NCI-H2171 (cell line): ENCODE measurements at regions not wholly inside any gene's neighbourhood (a gene's known extent, or its start where the extent isn't known, plus 50 kb on each side); places are given as distances from the start of the nearest gene placed in this dataset.

ENCODE experiments used
- DNase-seq: peaks from one replicate; lab custom pipeline; 2025; lab: John Stamatoyannopoulos, UW

GRCh38 chr1:5235355-5235899 lies 581.0 kb downstream of the AJAP1 start:
- no peak for DNase-seq

- DNase-seq = no peak
These were observed 578.1 kb downstream of the AJAP1 start for GRCh38 chr1:5232537-5232936.

DNA sequence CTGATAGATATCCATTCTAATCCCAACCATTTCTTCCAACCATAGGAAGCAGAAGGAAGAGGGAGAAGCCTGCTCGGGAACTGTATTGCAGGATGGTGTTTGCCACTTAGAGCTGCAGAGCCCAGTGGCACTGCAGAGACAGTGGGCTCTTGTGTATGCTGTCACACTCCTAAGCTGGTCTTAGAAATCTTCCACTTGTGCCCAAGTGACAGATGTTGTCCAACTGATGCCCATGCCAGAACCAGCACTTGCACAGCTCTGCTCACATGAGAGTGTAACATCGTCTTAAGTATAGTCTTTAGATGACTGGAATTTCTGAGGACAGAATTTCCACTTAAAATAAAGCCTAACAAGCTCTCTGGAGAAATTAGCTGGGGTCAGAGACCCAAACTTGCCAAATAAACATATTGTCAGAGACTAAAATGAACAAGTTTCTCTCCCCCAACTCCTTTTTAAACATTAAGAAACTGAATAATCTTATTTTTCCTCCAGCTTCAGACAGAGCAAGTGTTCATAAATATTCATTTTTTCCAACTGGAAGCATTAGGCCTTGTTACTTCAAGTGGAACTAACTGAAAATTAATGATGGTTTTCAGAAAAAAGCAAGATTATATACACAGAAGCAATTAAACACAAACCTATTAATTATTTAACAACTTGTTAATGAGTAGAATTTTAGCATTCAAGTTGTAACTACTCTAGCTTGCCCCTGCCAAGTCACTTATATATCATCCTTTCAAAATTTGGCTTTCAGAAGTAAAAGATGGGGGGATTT lies 577.3 kb downstream of the AJAP1 start:
- DNase-seq = no peak

GRCh38 chr1:5227114-5227513 lies 572.7 kb downstream of the AJAP1 start:
- DNase-seq = no peak

DNA sequence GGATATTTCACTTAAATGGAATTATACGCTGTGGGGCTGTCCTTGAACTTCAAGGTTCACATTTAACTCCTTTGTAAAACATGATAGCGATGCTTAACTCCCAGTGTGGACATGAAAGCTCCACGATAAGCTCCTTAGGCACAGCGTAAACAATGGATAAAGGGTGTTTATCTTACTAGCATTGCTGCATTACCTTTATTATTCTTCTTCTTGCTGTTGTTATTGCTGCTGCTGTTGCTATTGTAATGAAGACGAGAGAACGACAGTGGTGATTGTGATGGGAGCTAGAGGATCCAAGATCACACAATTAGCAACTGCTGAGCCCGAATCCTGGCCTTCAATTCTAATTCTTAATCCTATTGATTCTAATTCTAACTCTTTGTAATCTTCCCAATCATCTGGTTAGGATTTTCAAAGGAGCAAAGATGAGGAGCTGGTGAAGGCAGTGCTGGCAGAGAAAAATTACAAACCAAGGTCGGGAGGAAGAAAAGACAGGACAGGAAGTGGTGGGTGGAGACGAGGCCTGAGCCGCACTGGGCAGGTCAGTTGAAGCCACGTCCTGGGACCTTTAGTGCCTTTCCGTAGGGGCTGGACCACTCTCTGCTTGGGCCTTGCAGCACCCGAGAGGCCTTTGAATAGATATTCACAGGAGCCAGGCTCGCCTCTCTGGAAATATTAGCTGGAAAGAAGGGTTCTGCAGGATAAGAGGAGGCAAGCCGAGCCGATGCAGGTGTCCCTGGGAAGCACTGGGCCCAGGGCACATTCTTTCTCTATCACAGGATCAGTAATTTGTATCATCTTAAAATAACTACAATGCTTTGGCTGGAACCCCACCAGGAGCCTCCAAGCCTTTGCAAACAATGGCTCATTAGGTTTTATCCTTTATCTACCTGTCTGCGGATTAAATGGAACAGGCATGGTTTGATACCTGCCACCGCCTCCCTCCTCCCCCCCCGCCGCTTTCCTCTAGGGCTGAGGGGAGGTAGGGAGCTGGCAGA lies 571.6 kb downstream of the AJAP1 start:
- DNase-seq = no peak

DNA sequence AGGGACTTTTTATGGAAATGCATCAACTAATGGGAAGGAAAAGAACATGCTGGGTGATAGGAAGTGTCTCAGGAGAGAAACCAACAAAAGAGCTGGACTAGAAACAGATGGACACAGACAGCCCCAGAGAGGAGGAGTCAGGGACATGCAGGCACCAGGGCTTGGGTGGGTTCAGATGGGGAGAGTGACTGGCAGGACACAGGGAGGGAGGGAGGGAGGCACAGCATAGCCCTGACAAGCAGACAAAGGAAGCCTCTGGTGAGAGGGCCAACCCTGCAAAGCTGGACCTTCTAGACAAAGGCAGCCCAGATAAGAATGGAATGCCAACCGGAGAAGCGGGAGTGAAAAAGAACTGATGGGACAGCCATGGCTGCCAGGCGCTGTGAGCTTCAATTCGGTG lies 568.8 kb downstream of the AJAP1 start:
- no peak for DNase-seq

- DNase-seq = no peak
These were observed 568.2 kb downstream of the AJAP1 start for GRCh38 chr1:5222626-5223025.

- no peak for DNase-seq
These were observed 567.0 kb downstream of the AJAP1 start for GRCh38 chr1:5221451-5221850.

GRCh38 chr1:5220821-5221220 lies 566.4 kb downstream of the AJAP1 start:
- no peak for DNase-seq

- DNase-seq = no peak
These were observed 566.0 kb downstream of the AJAP1 start for GRCh38 chr1:5220421-5220820.

DNA sequence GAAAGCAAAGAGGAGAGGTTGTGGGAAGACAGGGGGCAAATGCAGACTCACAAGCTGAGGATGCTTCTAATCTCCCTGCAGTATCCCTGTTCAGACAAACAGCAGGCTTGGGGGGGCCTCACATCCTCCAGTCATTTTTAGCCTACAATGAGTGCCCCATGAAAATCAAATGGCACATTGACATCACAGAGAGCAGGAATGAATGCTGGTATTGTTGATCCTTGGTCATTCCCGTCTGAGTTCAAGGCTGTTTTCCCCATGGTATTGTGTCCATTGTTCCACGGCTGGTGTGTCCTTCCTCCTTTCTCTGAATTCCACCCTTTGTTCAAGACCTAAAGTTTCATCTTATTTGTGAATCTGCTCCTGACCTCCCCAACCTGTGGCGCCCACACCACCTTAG lies 545.6 kb downstream of the AJAP1 start:
- DNase-seq = no peak

DNA sequence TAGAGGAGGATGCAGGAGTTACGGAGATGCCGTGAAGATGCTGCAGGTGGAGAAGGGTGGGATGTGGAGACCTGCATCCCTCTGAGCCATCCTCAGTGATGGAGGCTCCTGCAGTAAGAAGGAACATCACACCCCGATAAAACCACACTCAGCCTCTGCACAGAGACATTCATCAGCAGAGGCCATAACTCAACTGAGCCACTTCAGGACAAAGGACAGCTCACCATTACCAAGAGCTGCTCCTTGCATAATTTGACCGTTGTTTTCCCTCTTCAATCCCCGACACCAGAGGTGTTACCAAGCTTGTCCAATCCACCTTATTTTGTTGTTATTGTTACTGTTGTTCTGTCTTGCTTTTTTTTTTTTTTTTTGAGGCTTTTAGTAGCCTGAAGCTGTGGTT lies 543.9 kb downstream of the AJAP1 start:
- DNase-seq = no peak

DNA sequence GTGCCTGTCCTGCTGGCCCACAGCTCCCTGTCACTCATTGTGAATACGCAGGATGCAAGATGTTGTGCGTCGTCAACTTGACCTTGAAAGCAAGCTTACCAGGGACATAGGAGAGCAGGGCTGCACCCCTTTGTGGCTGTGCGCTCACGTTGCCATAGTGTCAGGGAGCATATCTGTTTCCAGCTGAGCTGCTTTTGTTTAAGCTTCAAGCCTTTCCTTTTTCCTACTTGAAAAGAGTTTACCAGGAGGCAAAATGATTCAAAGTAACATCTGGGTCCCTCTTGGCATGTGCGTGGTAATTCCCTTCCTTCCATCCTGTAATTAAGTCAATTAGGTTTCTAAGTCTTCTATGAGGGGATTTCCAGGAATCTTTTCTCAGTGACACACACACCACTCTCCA lies 537.1 kb downstream of the AJAP1 start:
- no peak for DNase-seq

DNA sequence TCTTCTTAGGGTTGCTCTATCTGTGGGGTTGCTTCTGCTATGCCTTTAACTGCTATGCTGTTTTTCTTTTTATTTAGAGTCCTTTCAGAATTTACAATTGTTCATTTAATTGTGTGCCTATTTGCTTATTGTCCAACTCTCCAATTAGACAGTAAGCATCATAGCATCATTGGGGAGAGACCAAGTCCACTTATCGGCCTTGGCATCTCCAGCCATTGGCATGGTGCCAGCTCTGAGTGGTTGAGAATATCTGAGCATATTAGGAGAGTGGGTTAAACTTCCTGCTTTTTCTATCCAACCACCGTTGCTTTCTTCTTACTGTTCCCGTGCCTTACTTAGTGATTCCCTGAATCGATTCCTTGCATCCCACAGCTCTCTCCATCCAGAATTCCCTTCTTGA lies 535.0 kb downstream of the AJAP1 start:
- no peak for DNase-seq

DNA sequence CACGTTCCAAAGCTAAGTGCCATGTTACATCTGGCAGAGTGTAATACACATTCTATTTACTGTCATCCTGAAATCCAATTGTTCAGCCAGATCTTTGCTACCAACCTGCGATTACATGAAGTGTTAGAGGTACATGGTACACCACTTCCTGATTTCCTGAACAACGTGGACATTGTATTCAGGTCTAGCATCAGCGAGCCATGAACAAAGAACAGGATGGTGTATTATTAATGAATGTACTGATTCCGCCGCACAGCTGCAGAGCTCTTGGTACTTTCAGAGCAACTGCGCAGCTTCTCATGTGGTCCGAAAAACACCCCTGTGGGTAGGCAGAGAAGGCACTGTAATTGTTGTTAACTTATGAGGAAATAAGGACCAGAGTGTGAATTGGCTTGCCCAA lies 511.4 kb downstream of the AJAP1 start:
- no peak for DNase-seq

- DNase-seq = no peak
These were observed 509.7 kb downstream of the AJAP1 start for GRCh38 chr1:5164158-5164557.

DNA sequence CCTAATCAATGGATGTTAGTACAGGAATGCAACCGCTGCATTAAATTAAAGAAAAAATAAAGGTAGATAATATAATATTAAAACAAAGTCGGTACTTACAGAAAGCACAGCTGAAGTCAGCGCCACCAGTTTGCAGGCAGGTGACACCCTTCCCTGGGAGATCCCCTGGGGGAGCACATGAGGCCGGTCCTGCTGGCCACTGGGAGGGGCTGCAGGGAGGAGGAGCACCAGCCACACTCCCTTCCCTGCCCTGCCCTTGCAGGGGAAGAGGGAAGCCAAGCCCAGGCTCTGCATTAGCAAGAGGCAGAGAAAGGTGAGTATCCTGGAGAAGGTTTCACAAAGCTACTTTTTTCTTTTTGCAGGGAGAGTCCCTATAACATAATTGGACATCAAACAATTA lies 507.0 kb downstream of the AJAP1 start:
- DNase-seq = no peak

DNA sequence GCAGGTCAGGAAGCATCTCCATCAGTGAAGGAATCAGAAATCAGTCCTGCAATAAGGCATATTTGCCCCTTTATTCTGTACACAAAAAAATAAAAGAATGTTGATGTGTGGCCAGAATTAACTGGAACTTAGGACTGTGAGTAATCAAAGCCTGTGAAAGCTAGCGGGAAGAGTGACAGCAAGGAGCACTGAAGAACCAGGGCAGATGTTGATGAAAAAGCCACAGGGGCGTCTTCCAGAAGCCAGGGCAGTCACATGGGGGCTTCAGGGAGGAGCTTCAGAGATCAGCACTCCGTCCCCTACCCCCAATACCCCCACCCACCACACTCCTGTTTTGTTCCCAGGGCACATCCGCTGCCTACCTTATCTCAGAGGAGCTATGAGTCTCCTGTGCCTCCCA lies 502.8 kb downstream of the AJAP1 start:
- no peak for DNase-seq

DNA sequence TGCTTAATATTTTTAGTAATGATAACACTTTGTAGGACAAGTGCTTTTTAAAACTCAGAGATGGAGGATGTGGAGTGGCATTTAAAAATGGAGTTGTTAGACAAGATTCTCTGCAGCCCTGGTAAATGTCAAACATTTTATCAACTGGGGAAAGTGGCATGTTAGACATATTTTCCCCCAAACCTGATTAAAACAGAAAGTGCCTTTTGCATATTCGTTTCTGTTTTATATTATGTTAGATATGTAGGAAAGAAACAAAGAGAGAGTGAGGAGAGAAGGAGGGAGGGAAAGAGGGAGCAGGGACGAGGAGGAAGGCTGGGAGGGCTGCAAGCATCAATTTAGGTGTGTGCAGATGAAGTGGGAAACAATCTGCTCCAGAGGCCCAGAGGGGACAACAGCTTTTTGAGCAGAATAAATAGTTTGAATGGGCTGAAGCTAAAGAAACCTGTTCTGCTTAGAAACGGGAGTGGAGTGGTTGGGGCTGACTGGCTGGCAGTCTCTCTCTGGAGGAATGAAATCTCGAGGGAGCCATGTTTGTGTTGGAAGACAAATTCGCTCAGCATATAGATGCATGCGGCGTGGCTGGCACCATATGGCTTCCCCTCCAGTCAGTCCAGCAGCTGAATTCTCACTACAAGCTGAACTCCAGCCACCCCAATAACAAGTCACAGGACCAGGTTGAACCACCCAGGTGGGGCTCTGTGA lies 502.2 kb downstream of the AJAP1 start:
- no peak for DNase-seq

DNA sequence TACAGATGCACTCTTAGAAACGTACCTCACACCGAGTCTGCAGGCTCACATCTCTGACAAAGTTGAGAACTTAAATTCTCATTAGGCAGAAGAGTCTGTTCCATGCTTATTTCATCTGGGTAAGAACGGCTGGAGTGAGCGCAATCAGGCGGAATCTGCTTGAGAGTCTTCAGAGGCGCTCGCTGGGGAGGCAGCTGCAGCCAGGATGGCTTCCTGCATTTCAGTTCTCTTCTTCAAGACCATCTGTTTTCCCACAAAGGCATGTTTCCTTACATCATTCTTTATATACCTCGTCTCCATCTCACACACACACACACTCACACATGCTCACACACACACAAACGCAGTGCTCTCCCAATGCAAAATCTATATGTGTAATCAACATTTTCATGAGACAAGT lies 497.1 kb downstream of the AJAP1 start:
- no peak for DNase-seq

- no peak for DNase-seq
These were observed 495.8 kb downstream of the AJAP1 start for GRCh38 chr1:5150191-5150590.

GRCh38 chr1:5147806-5148205 lies 493.4 kb downstream of the AJAP1 start:
- no peak for DNase-seq
